Left cardiac atrium (tissue), 4 donors: ENCODE measurements at regions not wholly inside any gene's neighbourhood (a gene's known extent, or its start where the extent isn't known, plus 50 kb on each side); places are given as distances from the start of the nearest gene placed in this dataset.
A peak's percentile ranks its signal among the peaks of the same experiment; 100 is the strongest.

Source experiments
- ATAC-seq, 2 donors: fragments of 200-7000 bp; cut with Tn5 transposase; one replicate each; pipeline ENCODE4 v1.9.1; 2020; ENCODE audit warnings: mild to moderate bottlenecking in 2 of 2, moderate library complexity in 2 of 2
- DNase-seq: peaks from one replicate; pipeline ENCODE4 v3.0.0-alpha.2; 2020
- intact Hi-C, 2 donors: fragments of 100-400 bp; cut with DNase I; formaldehyde crosslinking; loops; one replicate each; pipeline versions ENCODE4 v1.14.1 to v1.15.1; 2022 to 2023
- donor health status: DM: no; HTN: yes; CAD: no.
- donor health status: DM: no; HTN: yes; CAD: no; lungs with severe emphysema.
- donor health status: DM: yes; HTN: yes; CAD: no.
- donor health status: Dilated cardiomyopathy.

- DNase-seq = no peak
- intact Hi-C loops = no loop called here
- no peak for ATAC-seq
Observed at GRCh38 chr11:131042041-131042390, 125.7 kb upstream of the SNX19 start.

- DNase-seq = no peak
- intact Hi-C loops = no loop called here
- ATAC-seq = no peak
Observed at GRCh38 chr11:131043251-131043650, 127.0 kb upstream of the SNX19 start.

- intact Hi-C loops = no loop called here
- DNase-seq (no peak), ATAC-seq (no peak)
Observed at GRCh38 chr11:131044851-131045250, 128.6 kb upstream of the SNX19 start.

- ATAC-seq (no peak), DNase-seq (no peak)
- intact Hi-C loops = no loop called here
Observed at GRCh38 chr11:131052367-131052766, 136.1 kb upstream of the SNX19 start.

- DNase-seq (no peak), ATAC-seq (no peak)
- intact Hi-C loops = no loop called here
Observed at GRCh38 chr11:131056036-131056435, 139.8 kb upstream of the SNX19 start.

GRCh38 chr11:131063638-131064037 is 147.4 kb upstream of the SNX19 start:
- ATAC-seq = no peak
- intact Hi-C loops = loop anchor here (2.0 to 10.0 kb wide), 4 partner anchors 153 to 611 kb away; no protein-coding TSS in a partner anchor
- DNase-seq = no peak

- peak; percentile 46 for DNase-seq
- peak; percentile 67 to 80 for ATAC-seq
- intact Hi-C loops = loop anchor here (2.0 to 10.0 kb wide), 4 partner anchors 152 to 610 kb away; no protein-coding TSS in a partner anchor
Observed at GRCh38 chr11:131064373-131064991, 148.2 kb upstream of the SNX19 start.

- intact Hi-C loops = loop anchor here (2.0 to 10.0 kb wide), 5 partner anchors 151 to 609 kb away; no protein-coding TSS in a partner anchor
- DNase-seq (no peak), ATAC-seq (peak in 1 of 2 donors; percentile 34)
Observed at GRCh38 chr11:131065435-131066413, 149.4 kb upstream of the SNX19 start.

- ATAC-seq = no peak
- intact Hi-C loops = loop anchor here in 1 of 2 donors (5.0 to 10.0 kb wide), 3 partner anchors 151 to 601 kb away; no protein-coding TSS in a partner anchor
- no peak for DNase-seq
Observed at GRCh38 chr11:131066551-131066950, 150.3 kb upstream of the SNX19 start.

- intact Hi-C loops = no loop called here
- no peak for ATAC-seq
- no peak for DNase-seq
Observed at GRCh38 chr11:131070365-131070764, 154.1 kb upstream of the SNX19 start.

- intact Hi-C loops = no loop called here
- DNase-seq (no peak), ATAC-seq (no peak)
Observed at GRCh38 chr11:131073167-131073566, 156.9 kb upstream of the SNX19 start.

GRCh38 chr11:131074573-131074972 is 158.3 kb upstream of the SNX19 start:
- intact Hi-C loops = no loop called here
- ATAC-seq = no peak
- no peak for DNase-seq

- intact Hi-C loops = no loop called here
- DNase-seq = no peak
- ATAC-seq = no peak
Observed at GRCh38 chr11:131077340-131077739, 161.1 kb upstream of the SNX19 start.

- no peak for DNase-seq
- ATAC-seq = no peak
- intact Hi-C loops = no loop called here
Observed at GRCh38 chr11:131079036-131079435, 162.8 kb upstream of the SNX19 start.

- no peak for DNase-seq
- no peak for ATAC-seq
- intact Hi-C loops = no loop called here
Observed at GRCh38 chr11:131089727-131090245, 173.5 kb upstream of the SNX19 start.

GRCh38 chr11:131092469-131092868 is 176.2 kb upstream of the SNX19 start:
- intact Hi-C loops = no loop called here
- no peak for DNase-seq
- peak in 1 of 2 donors; percentile 79 for ATAC-seq

- no peak for ATAC-seq
- no peak for DNase-seq
- intact Hi-C loops = no loop called here
Observed at GRCh38 chr11:131094827-131095226, 178.5 kb upstream of the SNX19 start.

- intact Hi-C loops = no loop called here
- DNase-seq = no peak
- no peak for ATAC-seq
Observed at GRCh38 chr11:131095511-131096185, 179.4 kb upstream of the SNX19 start.

- intact Hi-C loops = no loop called here
- ATAC-seq (no peak), DNase-seq (no peak)
Observed at GRCh38 chr11:131099013-131099412, 182.7 kb upstream of the SNX19 start.

- DNase-seq (no peak), ATAC-seq (peak in 1 of 2 donors; percentile 52)
- intact Hi-C loops = no loop called here
Observed at GRCh38 chr11:131099746-131100145, 183.5 kb upstream of the SNX19 start.
